NCI-H524 (cell line): ENCODE measurements at regions not wholly inside any gene's neighbourhood (a gene's known extent, or its start where the extent isn't known, plus 50 kb on each side); places are given as distances from the start of the nearest gene placed in this dataset.
"Not testable (repeated sequence)": the region's sequence is repeated elsewhere in the genome, so short reads cannot be mapped to it uniquely, and the experiment has no call there.

Experiments
- DNase-seq, 2 experiments: peaks; one replicate each; lab custom pipeline; 2025; lab: John Stamatoyannopoulos, UW

DNA sequence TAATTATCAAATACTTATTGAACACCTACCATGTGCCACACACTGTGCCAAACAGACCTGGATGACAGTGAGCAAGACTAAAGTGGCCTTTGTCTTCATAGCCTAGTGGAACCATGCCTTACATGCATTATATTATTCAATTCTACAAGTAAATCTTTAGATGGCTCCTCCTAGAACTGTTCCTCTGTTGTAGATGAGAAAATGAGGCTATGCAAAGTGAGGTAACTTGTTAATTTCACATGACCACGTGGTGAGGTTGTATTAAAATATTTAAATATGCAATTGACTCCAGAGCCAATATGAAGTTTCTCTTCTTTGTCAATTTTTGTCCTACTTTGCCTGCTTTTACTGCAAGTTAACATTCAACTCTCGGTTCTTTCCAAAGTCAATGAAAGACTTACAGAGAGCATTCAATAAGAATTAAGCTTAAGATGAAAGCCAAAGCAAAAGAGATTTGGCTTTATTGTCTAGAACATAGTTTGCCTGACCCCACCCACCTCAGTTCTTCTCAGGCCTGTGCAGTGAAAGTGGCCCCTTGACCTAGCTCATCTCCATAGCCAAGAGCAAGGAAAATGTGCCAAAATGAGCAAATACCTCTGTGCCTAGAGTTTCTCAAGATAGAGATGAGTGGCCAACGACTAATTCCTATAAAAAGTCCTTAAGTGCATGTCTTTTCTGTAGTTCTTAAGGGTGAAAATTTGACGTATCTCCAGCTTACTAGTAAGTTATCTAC lies 263.2 kb upstream of the NFIA start:
- no peak for DNase-seq

DNA sequence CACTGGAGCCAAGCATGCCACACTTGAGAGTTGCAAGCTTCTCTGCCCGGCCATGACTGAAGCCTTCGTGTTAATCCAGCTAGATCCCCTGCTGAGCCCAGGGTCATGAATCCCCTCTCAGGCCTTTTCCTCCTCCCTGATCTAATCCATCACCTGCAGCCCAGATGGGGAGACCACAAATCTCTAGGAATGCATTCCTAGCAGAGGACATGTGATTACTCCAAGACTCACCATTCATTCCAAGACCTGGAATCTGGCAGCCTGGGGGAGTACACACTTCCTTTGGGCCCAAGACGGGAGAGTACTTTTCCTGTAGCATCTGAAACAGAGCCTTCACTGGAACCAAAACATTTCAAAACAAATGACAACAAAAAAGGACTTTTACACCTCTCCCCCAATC lies 269.3 kb upstream of the NFIA start:
- peak in 1 of 2 experiments; percentile 29 for DNase-seq

DNA sequence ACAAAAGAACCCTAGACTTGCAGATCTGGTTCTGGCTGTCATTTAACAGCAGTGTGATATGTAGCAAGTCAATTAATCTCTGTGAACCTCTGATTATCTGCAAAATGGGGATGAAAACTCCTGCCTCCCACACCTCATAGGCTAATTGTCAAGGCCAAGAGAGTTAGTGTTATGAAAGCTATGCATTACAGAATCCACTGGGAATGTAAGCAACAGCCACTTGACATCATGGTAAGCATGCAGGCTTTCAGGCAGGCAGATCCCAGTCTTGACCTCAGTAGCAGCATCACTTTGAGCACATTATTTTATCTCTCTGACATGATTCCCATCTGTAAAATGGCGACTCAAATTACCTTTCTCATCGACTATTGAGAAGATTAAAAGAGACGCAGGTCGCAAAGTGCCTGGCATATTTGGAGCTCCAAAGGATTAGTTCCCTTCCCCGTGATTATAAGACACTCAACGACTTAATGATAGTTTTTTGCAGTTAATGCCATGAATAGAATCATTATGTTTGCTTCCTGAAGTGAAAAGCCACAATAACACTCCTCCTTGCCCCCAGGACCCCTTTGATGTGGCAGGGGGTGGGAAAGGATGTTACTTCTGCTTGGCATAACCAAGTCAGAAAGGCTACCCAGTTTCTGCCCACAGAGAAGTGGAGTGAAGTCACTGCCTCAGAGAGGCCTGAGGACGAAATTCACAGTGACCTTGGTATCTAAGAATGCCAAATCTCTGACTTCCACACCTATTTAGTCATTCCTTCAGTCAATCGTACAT lies 273.0 kb upstream of the NFIA start:
- peak; percentile 48 to 65 for DNase-seq

DNA sequence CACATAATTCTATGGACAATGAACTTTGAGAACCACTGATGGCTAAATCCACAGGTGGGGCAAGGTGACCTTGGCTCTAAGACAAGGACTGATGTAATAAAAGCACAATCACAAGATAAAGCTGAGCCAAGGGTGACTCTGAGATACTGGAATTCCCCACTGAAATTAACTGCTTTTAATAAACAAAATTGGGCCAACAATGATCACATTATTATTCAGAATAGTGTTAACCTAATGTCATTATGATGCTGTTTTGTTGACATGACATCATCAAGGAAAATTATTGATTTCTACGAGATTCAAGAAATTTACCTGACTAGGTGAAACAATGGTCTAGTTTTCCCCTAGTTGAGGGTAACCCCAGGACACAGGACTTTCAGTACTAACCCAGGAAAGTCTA lies 273.7 kb upstream of the NFIA start:
- DNase-seq, result no peak

DNA sequence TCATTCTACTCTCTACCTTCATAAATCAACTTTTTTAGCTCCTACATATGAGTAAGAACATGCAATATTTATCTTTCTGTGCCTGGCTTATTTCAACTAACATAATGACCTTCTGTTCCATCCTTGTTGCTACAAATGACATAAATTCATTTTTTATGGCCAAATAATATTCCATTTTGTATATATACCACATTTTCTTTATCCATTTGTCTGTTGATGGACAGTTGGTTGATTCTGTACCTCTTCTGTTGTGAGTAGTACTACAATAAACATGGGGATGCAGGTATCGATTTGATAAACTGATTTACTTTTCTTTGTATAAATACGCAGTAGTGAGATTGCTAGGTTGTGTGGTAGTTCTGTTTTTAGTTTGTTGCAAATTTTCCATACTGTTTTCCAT lies 279.5 kb upstream of the NFIA start:
- DNase-seq, result no peak

DNA sequence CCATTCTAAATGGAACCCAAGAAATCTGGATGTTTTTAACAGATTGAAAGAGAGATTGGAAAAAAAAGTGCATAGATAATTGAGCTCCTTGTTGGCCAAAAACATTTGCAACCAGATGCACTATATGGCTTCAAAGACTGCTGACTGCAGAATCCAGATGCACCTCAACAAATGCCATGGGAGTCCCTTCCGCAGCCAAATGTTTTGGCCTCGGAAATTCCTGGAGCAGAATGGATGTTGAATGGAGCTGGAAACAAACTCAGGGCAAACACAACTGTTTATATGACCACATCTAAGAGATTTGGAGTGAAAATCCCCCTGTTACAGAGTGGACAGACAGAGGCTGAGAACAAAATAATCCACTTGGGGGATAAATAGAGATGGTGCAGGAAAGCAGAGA lies 285.0 kb upstream of the NFIA start:
- no peak for DNase-seq

DNA sequence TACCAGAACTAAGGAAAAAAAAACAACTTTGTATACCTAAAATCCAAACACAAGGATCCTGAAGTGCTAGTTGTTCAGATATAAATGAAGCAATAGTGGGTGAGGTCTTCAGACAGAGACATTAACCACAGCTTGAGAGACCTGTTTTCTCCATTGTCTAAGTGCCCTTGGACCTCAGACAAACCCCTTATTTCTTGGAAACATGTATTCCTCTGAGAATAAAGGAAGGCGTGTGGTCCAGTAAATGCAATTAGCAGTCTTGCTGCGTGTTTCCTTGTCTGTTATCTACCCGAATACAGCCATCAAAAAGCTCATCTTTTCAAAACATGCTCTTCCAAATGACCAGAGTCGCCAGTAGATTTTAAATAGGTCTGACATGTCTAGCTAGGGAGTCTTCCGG lies 291.1 kb upstream of the NFIA start:
- no peak for DNase-seq

DNA sequence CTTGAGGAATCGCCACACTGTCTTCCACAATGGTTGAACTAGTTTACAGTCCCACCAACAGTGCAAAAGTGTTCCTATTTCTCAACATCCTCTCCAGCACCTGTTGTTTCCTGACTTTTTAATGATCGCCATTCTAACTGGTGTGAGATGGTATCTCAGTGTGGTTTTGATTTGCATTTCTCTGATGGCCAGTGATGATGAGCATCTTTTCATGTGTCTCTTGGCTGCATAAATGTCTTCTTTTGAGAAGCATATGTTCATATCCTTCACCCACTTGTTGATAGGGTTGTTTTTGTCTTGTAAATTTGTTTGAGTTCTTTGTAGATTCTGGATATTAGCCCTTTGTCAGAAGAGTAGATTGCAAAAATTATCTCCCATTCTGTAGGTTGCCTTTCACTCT lies 309.3 kb upstream of the NFIA start:
- not testable (repeated sequence) for DNase-seq

DNA sequence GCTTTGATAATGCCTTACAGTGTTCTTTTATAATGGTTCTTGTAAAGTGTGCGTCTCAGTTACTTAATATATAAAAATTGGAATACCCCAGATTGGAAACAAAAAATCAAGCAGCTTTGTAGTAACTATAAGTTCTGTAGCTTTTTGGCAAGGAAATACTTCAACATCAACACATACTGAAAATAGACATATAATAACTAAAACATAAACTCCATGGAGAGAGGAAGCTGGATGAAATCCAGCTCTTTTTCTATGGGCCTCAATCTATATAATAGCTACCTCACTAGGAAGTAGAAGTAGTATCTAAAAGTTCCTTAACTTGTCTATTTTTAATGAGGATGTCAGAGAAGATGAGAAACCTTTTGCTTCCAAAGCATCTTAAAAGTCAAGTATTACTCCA lies 313.3 kb upstream of the NFIA start:
- DNase-seq, result no peak

DNA sequence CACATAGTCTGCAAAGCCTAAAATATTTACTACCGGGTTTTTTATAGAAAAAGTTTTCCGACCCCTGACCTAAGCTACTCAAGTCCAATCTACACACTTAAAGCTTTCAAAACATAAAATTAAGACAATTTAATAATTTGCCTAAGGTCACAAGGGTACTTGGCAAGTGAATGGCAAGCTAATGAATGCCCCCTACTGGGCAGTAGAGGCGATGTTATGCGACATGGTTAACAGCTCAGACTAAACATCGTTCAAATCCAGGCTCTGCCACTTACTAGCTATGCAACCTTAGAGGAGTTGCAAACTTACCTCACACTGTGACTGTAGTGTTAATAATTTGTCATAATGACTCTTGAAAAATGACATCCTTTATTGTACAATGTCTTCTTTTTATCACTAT lies 317.2 kb upstream of the NFIA start:
- DNase-seq, result peak; percentile 28 to 52

DNA sequence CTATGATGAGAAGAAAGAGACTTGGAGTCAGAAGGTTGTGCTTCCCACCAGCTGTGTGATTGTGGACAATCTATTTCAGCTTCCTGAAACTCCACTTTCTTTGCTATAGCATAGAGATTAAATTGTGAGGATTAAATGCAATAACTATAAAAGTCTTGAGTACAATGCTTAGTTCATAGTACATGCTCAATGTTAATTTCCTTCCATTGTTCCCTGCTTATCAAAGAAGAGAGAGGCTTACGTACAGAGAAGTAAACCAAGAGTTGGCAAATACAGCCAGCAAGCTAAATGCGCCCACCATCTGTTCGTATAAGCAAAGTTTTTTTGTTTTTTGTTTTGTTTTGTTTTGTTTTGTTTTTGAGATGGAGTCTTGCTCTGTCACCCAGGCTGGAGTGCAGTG lies 317.9 kb upstream of the NFIA start:
- DNase-seq, result no peak

DNA sequence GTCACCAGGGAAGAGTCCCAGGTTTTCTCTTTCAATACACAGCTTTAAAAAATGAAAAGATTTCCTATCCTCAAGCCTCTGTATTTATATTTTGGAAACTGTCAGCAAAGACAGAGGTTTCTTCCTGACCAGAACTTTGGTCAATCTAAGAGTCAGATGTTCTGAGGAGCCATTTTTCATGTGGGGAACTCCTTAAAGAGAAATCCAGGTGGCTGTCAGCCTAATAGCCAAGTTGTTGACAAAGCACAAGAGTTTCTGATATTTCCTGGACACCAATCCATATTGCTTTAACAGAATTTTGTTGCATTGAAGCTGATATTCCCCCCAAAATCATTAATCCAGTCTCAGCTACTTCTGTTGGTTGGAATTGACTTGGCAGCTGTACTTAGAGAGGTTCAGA lies 318.6 kb upstream of the NFIA start:
- DNase-seq, result no peak

DNA sequence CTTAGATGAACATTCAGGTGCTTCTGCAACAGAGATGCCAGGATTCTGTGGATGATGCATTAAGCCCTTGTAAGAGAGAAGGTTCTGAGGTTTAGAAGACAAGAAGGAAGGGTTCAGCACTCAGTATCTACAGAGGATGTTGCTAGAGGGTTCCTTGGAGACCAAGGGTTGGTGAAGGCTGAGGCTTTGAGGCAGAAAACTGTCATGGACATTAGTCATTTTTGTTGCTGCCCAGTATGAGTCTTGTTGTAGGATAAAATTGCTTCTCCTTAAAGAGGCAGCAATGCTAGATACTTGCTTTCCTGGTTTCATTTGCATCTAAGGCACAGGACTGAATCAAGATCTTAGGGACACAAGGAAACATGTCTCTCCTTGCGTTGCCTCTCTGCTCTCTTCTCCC lies 319.4 kb upstream of the NFIA start:
- no peak for DNase-seq

DNA sequence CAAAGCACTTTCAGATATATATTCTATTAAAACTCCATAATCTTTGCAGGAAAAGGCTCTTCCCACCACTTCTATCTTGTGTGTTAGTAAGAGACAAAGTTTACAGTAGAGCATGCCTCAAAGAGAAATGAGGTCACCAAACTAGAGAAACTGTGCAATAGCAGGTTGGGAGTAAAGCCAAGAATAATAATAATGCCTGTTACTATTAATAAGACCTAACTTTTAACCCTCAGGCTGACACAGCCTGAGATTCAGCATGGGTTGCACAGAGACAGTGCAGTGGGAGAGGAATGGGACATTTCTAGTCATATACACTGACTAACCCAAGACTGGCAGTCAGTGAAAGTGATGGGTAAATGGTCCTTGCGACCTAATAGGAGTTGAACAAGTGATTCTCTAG lies 320.2 kb upstream of the NFIA start:
- DNase-seq, result no peak

DNA sequence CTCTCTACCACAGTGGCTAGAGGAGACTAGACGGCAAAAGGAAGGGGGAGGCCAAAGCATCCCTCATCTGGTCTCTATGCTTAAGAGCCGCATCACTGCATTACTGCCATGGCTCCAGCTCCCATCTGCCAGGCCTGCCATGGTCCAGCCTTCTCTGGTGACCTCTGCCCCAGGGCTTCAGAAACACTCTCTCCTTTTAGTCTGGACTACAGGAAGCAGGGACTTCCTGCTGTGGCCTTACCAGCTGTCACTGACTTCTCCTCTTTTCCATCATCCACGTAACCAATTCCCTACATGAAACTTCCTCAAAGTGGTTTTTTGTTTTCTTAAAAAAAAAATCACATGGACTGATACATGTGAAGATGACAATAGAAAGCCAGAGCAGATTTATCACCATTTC lies 323.1 kb upstream of the NFIA start:
- DNase-seq, result no peak

DNA sequence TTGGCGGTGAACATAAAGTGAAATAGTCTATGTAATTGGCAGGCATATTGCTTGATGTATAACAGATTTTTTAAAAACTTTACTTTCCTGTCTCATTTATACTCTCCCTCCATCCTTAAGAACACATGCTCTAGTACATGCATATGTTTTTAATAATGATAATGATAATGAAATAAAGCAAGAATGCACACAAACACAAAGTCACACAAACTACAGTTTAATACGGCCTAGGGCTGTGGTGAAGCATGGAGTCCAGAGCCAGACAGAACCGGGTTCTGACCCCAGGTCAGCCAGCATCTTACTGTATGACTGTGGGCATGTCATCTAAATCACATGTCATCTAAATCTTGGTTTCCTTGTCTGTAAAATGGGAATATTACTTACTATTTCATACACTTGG lies 324.9 kb upstream of the NFIA start:
- no peak for DNase-seq

DNA sequence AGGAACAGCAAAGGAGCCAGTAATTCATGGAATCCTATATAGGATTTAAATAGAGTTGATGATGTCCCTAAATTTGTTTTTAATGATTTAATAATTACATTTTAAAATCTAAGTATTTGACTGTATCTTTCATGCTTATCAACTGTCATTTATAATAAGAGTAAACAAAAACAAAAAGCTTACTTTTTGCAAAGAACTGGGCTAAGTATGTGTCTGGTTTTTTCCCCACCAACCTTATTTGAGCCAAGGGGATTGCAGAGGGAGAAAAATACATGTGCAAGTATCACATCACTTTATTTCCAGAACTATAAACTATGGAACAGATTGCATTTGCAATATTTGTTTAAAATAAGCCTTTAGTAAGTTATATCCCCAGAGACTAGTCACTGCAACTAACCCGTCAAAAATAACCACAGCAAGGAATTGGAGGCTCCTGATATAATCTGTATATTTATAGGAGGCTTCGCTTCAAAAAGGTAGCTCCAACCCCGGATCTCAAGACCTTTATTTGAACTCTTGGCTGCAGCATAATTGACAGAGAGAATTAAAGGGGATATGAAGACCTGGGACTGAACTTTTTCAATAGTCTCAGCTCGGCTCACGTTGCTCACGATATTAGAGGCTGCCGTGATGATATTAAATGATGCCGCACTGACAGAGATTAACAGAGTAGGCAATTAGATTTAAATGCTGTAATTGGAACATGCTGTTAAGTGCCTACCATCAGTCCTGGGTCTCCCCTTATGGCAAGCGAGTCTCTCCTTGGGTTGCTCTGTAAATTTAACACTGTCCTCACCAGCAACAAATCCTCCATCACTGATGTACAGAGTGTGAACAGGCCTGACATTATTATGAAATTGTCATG lies 329.1 kb upstream of the NFIA start:
- peak; percentile 5 to 54 for DNase-seq

DNA sequence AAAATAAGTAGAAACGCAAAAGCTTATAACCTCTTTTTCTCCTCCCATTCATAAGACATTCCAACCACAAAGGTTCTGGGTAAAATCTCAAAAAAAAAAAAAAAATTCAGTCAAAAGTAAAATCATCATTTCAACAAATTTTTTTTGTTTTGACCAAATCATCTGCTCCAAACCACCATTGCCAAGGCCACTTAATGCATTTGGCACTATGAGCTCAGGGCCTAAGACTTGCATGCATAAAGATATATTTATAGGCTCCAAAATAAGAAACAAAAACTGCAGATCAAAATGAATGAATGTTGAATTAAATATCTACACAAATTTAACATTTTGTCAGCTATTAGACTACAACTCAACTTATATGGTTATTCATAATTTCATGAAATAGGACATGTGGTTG lies 331.1 kb upstream of the NFIA start:
- DNase-seq, result no peak

DNA sequence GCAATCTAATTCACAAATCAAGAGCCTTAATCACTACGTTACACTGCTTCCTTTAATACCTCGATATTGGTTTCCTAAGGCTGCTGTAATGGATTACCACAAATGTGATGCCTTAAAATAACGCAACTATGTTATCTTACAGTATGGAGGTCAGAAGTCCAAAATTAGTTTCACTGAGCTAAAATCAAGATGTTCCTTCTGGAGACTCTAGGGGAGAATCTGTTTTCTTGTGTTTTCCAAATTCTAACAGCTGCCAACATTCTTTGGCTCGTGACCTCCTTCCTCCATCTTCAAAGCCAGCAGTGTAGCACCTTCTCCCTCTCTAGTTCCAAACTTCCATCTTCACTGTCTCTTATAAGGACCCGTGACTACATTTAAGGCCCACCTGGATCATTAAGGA lies 335.0 kb upstream of the NFIA start:
- no peak for DNase-seq

DNA sequence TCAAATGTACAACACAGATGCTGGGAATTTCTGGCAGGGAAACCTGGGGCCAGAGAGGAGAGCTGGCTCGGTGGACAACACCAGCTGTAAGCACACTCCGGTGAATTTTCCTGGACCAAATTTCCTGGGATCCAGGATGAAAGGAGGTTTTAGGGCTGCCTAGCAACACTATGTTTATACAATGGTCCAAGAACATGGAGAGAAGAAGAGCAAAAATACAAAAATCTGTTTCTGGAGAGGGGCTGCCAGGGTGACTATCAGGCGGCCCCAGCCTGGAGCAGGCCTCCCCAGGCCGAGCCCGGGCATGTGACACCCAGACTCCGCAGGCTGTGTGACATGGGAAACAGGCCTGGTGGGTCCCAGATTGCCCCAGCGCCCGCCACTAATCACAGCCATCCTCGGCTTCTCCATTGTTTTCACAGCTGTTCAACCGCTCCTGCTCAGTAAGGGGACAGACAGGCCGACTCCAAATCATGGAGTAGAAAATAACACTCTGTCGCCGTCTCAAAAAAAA lies 336.0 kb upstream of the NFIA start:
- DNase-seq, result no peak

DNA sequence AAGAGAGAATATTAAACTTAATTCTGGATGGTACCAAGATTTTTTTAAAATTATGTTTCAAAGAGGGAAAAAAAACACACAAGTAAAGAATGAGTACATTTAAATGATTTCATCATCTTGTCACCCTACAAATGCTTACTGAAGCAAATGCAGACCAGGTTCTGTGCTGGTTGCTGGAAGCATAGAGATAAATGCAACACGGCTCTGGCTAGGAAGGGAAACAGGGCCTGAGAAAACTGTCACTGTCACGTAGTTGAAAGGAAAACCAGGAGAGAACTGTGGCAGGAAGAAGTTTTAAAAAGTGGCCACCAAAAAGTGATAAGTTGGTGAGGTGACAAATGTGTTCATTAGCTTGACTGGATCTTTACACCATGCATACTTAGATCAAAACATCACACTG lies 336.9 kb upstream of the NFIA start:
- no peak for DNase-seq

DNA sequence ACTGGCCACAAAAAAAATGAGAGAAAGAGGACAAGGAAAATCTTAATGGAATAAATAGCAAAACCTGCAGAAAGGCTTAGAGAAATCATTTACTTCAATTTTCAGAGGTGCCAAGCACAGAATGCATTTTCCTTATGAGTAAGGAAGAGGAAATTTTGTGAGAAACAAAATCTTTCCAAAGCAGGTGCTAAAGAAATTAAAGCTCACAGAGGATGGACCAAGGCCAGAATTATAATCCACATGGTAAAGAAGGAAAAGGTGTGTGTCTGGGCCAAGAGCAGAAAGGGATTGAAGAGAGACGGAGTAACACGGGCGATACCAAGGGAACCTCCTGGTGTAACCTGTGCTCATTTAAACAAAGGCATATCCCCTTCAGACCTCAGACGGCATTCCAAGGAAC lies 340.0 kb upstream of the NFIA start:
- no peak for DNase-seq

DNA sequence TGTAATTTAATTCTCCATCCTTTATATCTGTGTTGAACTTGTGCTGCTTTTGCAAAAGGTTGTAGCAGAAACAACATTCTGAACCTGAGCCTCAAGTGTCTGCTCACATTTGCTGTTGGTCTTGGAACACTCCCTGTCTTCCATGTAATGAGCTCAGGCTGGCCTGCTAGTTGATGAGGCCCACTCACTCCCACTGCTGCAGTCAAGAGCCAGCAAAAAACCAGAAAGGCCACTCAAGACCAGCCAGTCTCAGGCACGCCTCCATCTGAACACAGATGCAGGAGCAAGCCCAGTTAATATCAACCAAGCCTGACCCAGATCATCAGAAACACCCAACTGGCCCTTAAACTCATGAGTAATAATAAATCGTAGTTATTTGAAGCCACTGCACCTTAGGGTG lies 342.2 kb upstream of the NFIA start:
- no peak for DNase-seq
